HT1080 (cell line): ENCODE measurements at regions not wholly inside any gene's neighbourhood (a gene's known extent, or its start where the extent isn't known, plus 50 kb on each side); places are given as distances from the start of the nearest gene placed in this dataset.
"Not testable (repeated sequence)": the region's sequence is repeated elsewhere in the genome, so short reads cannot be mapped to it uniquely, and the experiment has no call there.

Source experiments
- DNase-seq: peaks from one replicate; pipeline ENCODE4 v3.0.0-alpha.2; 2015; ENCODE audit warnings: low read depth

GRCh38 chr10:63077800-63078199 lies 55.3 kb upstream of the NRBF2 start:
- no peak for DNase-seq

- DNase-seq: no peak
These were observed 60.2 kb upstream of the NRBF2 start for GRCh38 chr10:63072951-63073350.

- DNase-seq: no peak
These were observed 62.0 kb upstream of the NRBF2 start for GRCh38 chr10:63071145-63071544.

- DNase-seq: no peak
These were observed 63.8 kb upstream of the NRBF2 start for GRCh38 chr10:63069318-63069717.

GRCh38 chr10:63068246-63068645 lies 64.9 kb upstream of the NRBF2 start:
- DNase-seq: peak; percentile 29

GRCh38 chr10:63066606-63067005 lies 66.5 kb upstream of the NRBF2 start:
- no peak for DNase-seq

GRCh38 chr10:63064706-63065105 lies 68.4 kb upstream of the NRBF2 start:
- DNase-seq: no peak

GRCh38 chr10:63058236-63058635 lies 74.9 kb upstream of the NRBF2 start:
- no peak for DNase-seq

- no peak for DNase-seq
These were observed 75.6 kb upstream of the NRBF2 start for GRCh38 chr10:63057509-63057908.

- DNase-seq: no peak
These were observed 77.4 kb upstream of the NRBF2 start for GRCh38 chr10:63055705-63056104.

- DNase-seq: peak; percentile 57
These were observed 78.1 kb upstream of the NRBF2 start for GRCh38 chr10:63054889-63055611.

GRCh38 chr10:63052083-63052482 lies 81.0 kb upstream of the NRBF2 start:
- no peak for DNase-seq

GRCh38 chr10:63042256-63042655 lies 90.9 kb upstream of the NRBF2 start:
- DNase-seq: no peak

GRCh38 chr10:63033616-63034185 lies 99.4 kb upstream of the NRBF2 start:
- not testable (repeated sequence) for DNase-seq

GRCh38 chr10:63030536-63030935 lies 102.6 kb upstream of the NRBF2 start:
- no peak for DNase-seq

GRCh38 chr10:63027531-63027930 lies 105.6 kb upstream of the NRBF2 start:
- DNase-seq: no peak

- DNase-seq: no peak
These were observed 111.9 kb upstream of the NRBF2 start for GRCh38 chr10:63021225-63021624.

GRCh38 chr10:63013755-63014154 lies 119.4 kb upstream of the NRBF2 start:
- no peak for DNase-seq

- no peak for DNase-seq
These were observed 120.5 kb upstream of the NRBF2 start for GRCh38 chr10:63012623-63013022.

- no peak for DNase-seq
These were observed 122.9 kb upstream of the NRBF2 start for GRCh38 chr10:63010203-63010602.

GRCh38 chr10:63008491-63008890 lies 124.6 kb upstream of the NRBF2 start:
- peak; percentile 57 for DNase-seq

GRCh38 chr10:63007112-63007511 lies 126.0 kb upstream of the NRBF2 start:
- no peak for DNase-seq

- peak; percentile 50 for DNase-seq
These were observed 127.9 kb upstream of the NRBF2 start for GRCh38 chr10:63005246-63005645.
